PC-3 (cell line): ENCODE measurements at regions not wholly inside any gene's neighbourhood (a gene's known extent, or its start where the extent isn't known, plus 50 kb on each side); places are given as distances from the start of the nearest gene placed in this dataset.
A peak's percentile ranks its signal among the peaks of the same experiment; 100 is the strongest.
"Not testable (repeated sequence)": the region's sequence is repeated elsewhere in the genome, so short reads cannot be mapped to it uniquely, and the experiment has no call there.

Source experiments
- ATAC-seq: fragments of 200-7000 bp; cut with Tn5 transposase; 2 replicates; pipeline ENCODE4 v1.9.1; 2020; ENCODE audit warnings: mild to moderate bottlenecking, moderate library complexity
- BruUV-seq: library from RNA; stranded (reverse); fragments of 400-500 nt; replicated peaks from 2 replicates; lab custom pipeline; 2021; lab: Mats Ljungman, UMichigan
- CTCF ChIA-PET: fragments of 300-600 bp; sonication (Branson Sonifier 250); formaldehyde crosslinking; loops from one replicate; lab custom pipeline; 2022; ENCODE audit warnings: antibody characterized with exemption; lab: Charles Lee
- POLR2A ChIA-PET: fragments of 300-600 bp; sonication (Branson Sonifier 250); formaldehyde crosslinking; loops from one replicate; lab custom pipeline; 2022; ENCODE audit warnings: antibody characterized with exemption; ENCODE audit not compliant: unreplicated experiment; lab: Charles Lee
- DNase-seq: peaks from one replicate; pipeline ENCODE4 v3.0.0-alpha.2; 2015
- H2AFZ ChIP-seq: fragments of 300-600 bp; sonication (generic); 2 replicates; pipeline ENCODE4 v1.6.0; 2016; ENCODE audit warnings: antibody characterized with exemption, low read length
- H3F3A ChIP-seq: fragments of 300-600 bp; sonication (generic); one replicate; pipeline ENCODE4 v1.6.0; 2017; ENCODE audit warnings: antibody characterized with exemption, low read length, control low read depth, mild to moderate bottlenecking; ENCODE audit not compliant: unreplicated experiment
- H3K27ac ChIP-seq: fragments of 300-600 bp; sonication (generic); 2 replicates; pipeline ENCODE4 v1.5.1; 2016; ENCODE audit warnings: mild to moderate bottlenecking, low read length
- H3K27me3 ChIP-seq: fragments of 300-600 bp; sonication (generic); 2 replicates; pipeline ENCODE4 v1.6.1; 2016; ENCODE audit warnings: low read length, mixed read lengths
- H3K36me3 ChIP-seq: fragments of 300-600 bp; sonication (generic); 2 replicates; pipeline ENCODE4 v1.6.1; 2016; ENCODE audit warnings: low read depth, mixed run types, low read length, mixed read lengths
- H3K4me1 ChIP-seq: fragments of 300-600 bp; sonication (generic); 2 replicates; pipeline ENCODE4 v1.5.1; 2016; ENCODE audit warnings: low read length; ENCODE audit not compliant: insufficient read depth
- H3K4me2 ChIP-seq: fragments of 300-600 bp; sonication (generic); 2 replicates; pipeline ENCODE4 v1.6.0; 2016; ENCODE audit warnings: low read length
- H3K4me3 ChIP-seq: fragments of 300-600 bp; sonication (generic); 2 replicates; pipeline ENCODE4 v1.5.1; 2016; ENCODE audit warnings: mild to moderate bottlenecking, low read length, mixed read lengths
- H3K79me2 ChIP-seq: fragments of 300-600 bp; sonication (generic); 2 replicates; pipeline ENCODE4 v1.6.1; 2017; ENCODE audit warnings: low read length, mixed read lengths
- H3K9ac ChIP-seq: fragments of 300-600 bp; sonication (generic); 2 replicates; pipeline ENCODE4 v1.6.0; 2016; ENCODE audit warnings: mild to moderate bottlenecking, low read length
- H3K9me2 ChIP-seq: fragments of 300-600 bp; sonication (generic); replicated peaks from 2 replicates; pipeline ENCODE4 v1.6.1; 2016; ENCODE audit warnings: mixed run types, low read length, mixed read lengths
- H3K9me3 ChIP-seq: fragments of 300-600 bp; sonication (generic); 2 replicates; pipeline ENCODE4 v1.6.1; 2016; ENCODE audit warnings: low read length, mixed read lengths
- H4K20me1 ChIP-seq: fragments of 300-600 bp; sonication (generic); 2 replicates; pipeline ENCODE4 v1.6.1; 2016; ENCODE audit warnings: low read length, mixed read lengths
- CTCF ChIP-seq: fragments of 300-600 bp; sonication (generic); conservative IDR thresholded peaks from 2 replicates; pipeline ENCODE4 v1.5.1; 2017; ENCODE audit warnings: antibody characterized with exemption, low read depth, mild to moderate bottlenecking, low read length
- EZH2 ChIP-seq: fragments of 300-600 bp; sonication (generic); IDR thresholded peaks from one replicate; pipeline ENCODE4 v1.6.1; 2017; ENCODE audit warnings: antibody characterized with exemption, mild to moderate bottlenecking, low read length; ENCODE audit not compliant: unreplicated experiment
- EZH2phosphoT487 ChIP-seq: fragments of 300-600 bp; sonication (generic); IDR thresholded peaks from 2 replicates; pipeline ENCODE4 v1.6.1; 2018; ENCODE audit warnings: mild to moderate bottlenecking, antibody characterized with exemption, low read length, borderline replicate concordance
- intact Hi-C: fragments of 100-400 bp; cut with micrococcal nuclease; formaldehyde crosslinking; loops from 2 replicates; pipeline ENCODE4 v1.9.0; 2023

- no peak overlapping the region for H2AFZ ChIP-seq
- H3F3A ChIP-seq: no peaks in the 10 kb centered on the region
- H3K27me3 ChIP-seq: no peaks in the 10 kb centered on the region
- H3K4me1 ChIP-seq: peaks cover 28% of the 10 kb centered on the region
- no peaks in the 10 kb centered on the region for H3K36me3 ChIP-seq
- BruUV-seq: no TSS peak
- no peaks in the 10 kb centered on the region for H4K20me1 ChIP-seq
- H3K27ac ChIP-seq: no peak overlapping the region
- H3K4me2 ChIP-seq: no peak overlapping the region
- ChIA-PET CTCF (no interaction called here), POLR2A (no interaction called here)
- H3K4me3 ChIP-seq: no peak overlapping the region
- TF ChIP-seq EZH2phosphoT487: no peak
- no peak for TF ChIP-seq EZH2
- TF ChIP-seq CTCF: no peak
- H3K79me2 ChIP-seq: no peaks in the 10 kb centered on the region
- ATAC-seq: no peak
- no peaks in the 10 kb centered on the region for H3K9me3 ChIP-seq
- DNase-seq: no peak
- H3K9ac ChIP-seq: no peak overlapping the region
- intact Hi-C loops: loop anchor here (10.0 kb wide), 1 partner anchor 184 kb away; no protein-coding TSS in a partner anchor
- no peaks in the 10 kb centered on the region for H3K9me2 ChIP-seq
These were observed 721.4 kb downstream of the RFPL4B start for GRCh38 chr6:113068570-113068969.

- intact Hi-C loops: loop anchor here (5.0 kb wide), 1 partner anchor 787 kb away; the partner anchor contains the start of gene MARCKS
- H3K27ac ChIP-seq, CTCF ChIA-PET: not testable (repeated sequence)
These were observed 723.6 kb downstream of the RFPL4B start for GRCh38 chr6:113070681-113071080.

DNA sequence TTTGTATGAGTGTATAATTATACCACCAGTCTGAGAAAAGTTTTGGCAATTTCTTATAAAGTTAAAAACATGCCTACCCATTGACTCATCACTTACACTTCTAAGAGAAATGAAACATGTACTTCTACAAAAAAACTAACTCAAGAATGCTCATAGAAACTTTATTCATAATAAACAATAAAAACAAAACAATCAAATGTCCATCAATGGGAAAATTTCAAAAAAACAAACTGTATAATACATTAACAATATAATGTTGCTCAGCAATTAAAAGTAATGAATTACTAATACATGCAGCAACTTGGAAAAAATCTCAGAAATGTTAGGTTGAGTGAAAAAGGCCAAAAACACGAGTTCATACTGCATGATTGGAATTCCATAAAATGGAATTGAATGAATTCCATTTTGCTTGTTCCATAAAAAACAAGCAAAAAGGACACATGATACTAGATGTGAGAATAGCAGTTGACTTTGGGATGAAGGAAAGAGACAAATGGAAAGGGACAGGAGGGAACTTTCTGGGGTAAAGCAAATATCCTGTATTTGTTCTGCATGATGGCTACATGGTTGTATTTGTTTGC lies 726.6 kb downstream of the RFPL4B start:
- no peak for TF ChIP-seq EZH2phosphoT487
- TF ChIP-seq CTCF: no peak
- no peak for TF ChIP-seq EZH2
- Histone ChIP-seq H3K27me3 (no peaks in the 10 kb centered on the region), H3K4me2 (peak overlapping the region; percentile 30; the same call in 1 of the 2 replicates), H3K4me1 (peaks cover 16% of the 10 kb centered on the region; the same call in 1 of the 2 replicates), H2AFZ (no peak overlapping the region), H3K36me3 (no peaks in the 10 kb centered on the region), H3K79me2 (no peaks in the 10 kb centered on the region), H3K9me3 (no peaks in the 10 kb centered on the region), H3K9me2 (no peaks in the 10 kb centered on the region), H3K27ac (peak overlapping the region; percentile 52), H3F3A (no peaks in the 10 kb centered on the region), H3K4me3 (no peak overlapping the region), H3K9ac (no peak overlapping the region), H4K20me1 (no peaks in the 10 kb centered on the region)
- CTCF ChIA-PET: no interaction called here
- ATAC-seq: peak; percentile 83
- intact Hi-C loops: loop anchor here (5.0 kb wide), 1 partner anchor 784 kb away; the partner anchor contains the start of gene MARCKS
- DNase-seq: peak; percentile 31
- BruUV-seq: no TSS peak
- POLR2A ChIA-PET: no interaction called here

More at GRCh38 chr6:113070681-113071080, 723.6 kb downstream of the RFPL4B start:
- peaks cover 35% of the 10 kb centered on the region for H3K4me1 ChIP-seq
- BruUV-seq, H3K4me2 ChIP-seq, ATAC-seq, H2AFZ ChIP-seq, H3K9me2 ChIP-seq, POLR2A ChIA-PET, H3K27me3 ChIP-seq, H3K9ac ChIP-seq, H4K20me1 ChIP-seq, H3K36me3 ChIP-seq, H3K9me3 ChIP-seq, H3K4me3 ChIP-seq, H3F3A ChIP-seq, H3K79me2 ChIP-seq: not testable (repeated sequence)
- peak; percentile 30 for DNase-seq
